GM19468 (cell line): ENCODE measurements at regions not wholly inside any gene's neighbourhood (a gene's known extent, or its start where the extent isn't known, plus 50 kb on each side); places are given as distances from the start of the nearest gene placed in this dataset.
"Not testable (repeated sequence)": the region's sequence is repeated elsewhere in the genome, so short reads cannot be mapped to it uniquely, and the experiment has no call there.

Source experiments
- ATAC-seq: cut with Tn5 transposase; IDR thresholded peaks from one replicate; pipeline ENCODE4 v1.9.1; 2021; ENCODE audit warnings: mild to moderate bottlenecking, moderate library complexity, moderate number of reproducible peaks; ENCODE audit not compliant: unreplicated experiment; ENCODE audit errors: extremely low read depth

DNA sequence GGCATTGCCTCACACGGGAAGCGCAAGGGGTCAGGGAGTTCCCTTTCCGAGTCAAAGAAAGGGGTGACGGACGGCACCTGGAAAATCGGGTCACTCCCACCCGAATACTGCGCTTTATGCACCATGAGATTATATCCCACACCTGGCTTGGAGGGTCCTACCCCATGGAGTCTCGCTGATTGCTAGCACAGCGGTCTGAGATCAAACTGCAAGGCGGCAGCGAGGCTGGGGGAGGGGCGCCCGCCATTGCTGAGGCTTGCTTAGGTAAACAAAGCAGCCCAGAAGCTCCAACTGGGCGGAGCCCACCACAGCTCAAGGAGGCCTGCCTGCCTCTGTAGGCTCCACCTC lies 145.1 kb upstream of the BCL6 start:
- ATAC-seq: not testable (repeated sequence)

GRCh38 chr3:187896646-187897045 lies 151.4 kb upstream of the BCL6 start:
- no peak for ATAC-seq

DNA sequence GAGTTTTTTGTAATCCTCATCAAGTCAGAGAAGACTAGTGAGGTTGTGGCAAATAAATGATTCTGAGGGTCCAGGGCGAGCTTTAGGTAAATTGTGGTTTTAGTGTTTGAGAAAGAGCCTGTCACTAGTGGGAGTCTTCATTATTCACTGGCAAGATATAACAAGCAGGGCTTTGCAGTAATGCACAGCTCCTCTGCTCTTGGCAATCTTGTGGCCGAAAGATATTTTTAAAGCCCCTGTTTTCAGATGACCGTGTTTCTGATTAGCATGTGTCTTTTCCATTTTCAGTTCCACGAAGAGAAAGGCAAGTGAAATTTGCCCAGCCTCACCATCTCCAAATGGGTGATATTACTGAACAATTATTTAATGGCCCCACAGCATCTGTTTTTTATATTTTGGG lies 154.0 kb upstream of the BCL6 start:
- no peak for ATAC-seq

DNA sequence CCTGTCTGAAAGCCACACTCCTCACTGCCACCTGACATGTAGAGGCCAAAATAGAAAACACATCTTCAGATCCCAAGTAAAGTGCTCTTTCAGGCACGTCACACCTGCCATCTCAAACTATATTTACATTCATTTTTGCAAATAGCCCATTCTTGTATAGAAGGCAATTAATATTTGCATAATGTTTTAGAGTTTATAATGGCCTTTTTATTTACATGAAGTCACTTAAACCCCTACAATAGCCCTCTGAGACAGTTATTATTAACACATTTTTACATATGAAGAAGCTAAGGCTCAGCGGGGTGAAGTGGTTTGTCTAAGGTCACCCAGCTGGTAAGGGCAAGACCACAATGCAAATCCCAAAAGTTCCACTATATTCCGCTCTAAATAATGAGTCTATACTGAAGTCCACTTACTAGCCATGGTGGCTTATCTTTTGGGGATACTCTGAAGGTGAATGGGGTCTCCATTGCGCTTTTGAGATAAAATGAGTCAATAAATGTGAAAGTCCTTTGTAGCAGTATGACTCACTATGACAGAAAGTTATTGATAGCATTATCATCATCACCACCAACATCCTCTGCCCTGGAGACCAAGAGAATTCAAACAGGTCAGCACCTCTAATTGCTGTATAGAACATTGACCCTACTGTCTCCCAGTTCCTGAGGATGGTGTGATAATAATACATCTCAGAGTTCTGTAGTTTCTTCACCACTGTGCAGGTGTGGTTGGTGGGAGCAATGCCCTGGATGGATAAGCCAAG lies 155.9 kb upstream of the BCL6 start:
- no peak for ATAC-seq

DNA sequence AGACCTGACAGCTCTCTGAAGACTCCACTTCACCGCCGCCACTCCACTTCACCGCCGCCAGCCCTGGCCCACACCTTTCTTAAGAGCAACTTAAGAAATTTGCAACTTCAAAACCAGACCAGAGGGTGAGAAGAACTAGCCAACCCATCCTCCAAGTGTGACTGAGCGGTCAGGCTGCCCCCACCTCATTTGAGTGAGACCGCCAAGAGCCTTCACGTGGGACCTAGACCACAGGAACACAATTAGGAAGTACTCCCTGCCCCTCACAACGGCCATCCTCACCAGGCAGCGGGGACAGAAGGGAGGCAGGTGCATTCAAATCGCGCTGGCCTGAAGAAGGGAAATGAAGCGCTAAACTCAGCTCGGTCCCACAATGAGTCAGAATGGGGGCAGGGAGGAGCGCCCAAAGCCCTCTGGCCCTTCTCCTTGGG lies 156.8 kb upstream of the BCL6 start:
- ATAC-seq: no peak

DNA sequence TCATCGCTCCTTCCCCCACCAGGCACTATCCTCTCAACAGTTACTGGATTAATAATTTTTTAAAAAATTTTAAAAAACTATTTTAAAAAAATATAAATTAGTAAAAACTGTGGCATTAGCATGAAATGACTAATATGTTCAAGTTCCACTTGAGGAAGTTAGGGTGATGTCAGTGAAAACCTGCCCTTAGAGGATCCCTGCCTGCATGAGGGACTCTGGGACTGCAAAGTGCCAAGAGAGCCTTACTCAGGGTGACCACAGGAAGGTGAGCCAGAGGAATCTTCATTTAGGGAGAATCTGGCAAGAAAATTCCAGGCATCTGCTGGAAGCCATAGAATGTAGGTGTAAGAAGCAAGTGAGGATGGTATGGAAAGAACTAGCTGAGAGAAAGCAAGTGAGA lies 157.7 kb upstream of the BCL6 start:
- ATAC-seq: no peak

GRCh38 chr3:187903697-187904096 lies 158.4 kb upstream of the BCL6 start:
- no peak for ATAC-seq

- no peak for ATAC-seq
These were observed 161.1 kb upstream of the BCL6 start for GRCh38 chr3:187906416-187906815.

DNA sequence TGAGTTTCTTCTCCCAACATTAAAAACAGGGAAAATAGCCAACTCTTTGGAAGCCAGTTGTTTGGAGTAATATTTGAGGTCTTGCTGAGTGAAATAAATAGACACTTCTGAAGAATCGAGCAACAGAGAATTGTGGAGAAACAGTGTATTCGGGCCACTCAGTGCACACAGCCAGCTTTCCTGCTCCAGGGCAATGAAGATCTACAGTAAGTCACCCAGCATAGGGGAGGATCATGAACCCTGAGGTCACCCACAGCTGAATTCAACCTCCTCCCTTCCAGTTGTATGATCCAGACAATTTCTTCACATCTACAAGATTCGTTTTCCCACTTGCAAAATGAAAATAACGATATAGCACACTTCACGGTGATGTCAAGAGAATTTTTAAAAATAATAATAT lies 161.7 kb upstream of the BCL6 start:
- no peak for ATAC-seq

DNA sequence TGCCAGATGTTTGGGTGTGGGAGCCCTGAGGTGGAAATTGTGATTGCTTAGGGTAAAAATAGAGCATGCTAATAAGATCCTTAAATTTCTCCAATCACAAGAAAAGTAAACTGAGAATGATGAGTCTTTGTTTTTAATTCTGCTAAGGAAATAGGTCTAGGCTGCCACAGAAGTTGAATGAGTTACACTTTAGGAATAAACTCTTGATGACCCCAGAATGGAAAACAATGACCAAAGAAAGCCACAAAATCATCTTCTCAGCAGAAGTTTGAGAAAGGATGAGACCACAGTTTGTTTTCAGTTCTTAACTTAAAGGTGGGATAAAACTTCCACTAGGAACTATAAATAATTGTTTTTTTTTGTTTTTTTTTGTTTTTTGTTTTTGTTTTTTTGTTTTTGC lies 164.6 kb upstream of the BCL6 start:
- no peak for ATAC-seq

GRCh38 chr3:187912007-187912406 lies 166.7 kb upstream of the BCL6 start:
- ATAC-seq: no peak

- no peak for ATAC-seq
These were observed 168.4 kb upstream of the BCL6 start for GRCh38 chr3:187913617-187914033.

DNA sequence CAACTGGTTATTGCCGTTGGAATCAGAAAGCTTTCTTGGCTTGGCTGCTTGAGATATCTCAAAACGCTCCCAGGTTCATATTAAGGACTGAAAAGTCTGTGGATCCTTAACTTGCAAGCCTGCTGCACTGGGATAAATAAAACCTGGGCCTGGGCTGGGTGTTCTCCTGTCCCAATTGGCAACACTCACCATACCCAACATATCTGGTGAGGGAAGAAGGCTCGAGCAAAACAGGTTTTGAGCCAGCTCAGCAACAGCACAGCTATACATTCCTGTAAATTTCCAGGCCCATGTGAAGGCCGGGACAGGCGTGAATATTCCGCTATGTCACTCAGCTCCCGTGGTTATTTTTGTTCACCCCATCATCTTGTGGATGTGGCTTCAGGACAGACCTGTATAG lies 169.0 kb upstream of the BCL6 start:
- no peak for ATAC-seq

- no peak for ATAC-seq
These were observed 170.8 kb upstream of the BCL6 start for GRCh38 chr3:187916072-187916471.

DNA sequence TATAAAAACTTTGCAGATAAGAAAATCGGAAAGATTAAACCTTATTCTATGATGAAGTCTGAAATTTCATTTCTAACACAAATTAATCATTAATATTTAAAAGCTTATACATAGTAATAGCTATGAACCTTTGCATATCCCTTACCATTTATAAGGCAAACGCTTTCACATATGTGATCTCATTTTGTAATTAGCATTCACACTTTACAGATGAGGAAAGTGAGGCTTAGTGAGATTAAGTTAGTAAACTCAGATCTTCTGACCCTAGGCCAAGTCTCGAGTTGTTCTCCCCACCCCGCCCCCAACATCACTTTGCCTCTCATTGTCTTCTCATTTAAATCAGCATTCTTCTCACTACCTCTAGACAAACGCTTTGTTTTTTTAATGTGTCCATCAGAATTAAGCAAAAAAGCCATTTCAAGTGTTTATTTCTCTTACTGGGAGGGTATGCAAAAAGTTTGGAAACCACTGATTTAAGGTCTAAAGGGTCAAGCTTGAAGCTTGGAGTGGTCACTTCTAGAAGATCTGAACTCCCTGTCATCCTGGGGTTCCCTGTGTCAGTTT lies 172.9 kb upstream of the BCL6 start:
- no peak for ATAC-seq

- peak; percentile 94 for ATAC-seq
These were observed 173.8 kb upstream of the BCL6 start for GRCh38 chr3:187919048-187919447.

DNA sequence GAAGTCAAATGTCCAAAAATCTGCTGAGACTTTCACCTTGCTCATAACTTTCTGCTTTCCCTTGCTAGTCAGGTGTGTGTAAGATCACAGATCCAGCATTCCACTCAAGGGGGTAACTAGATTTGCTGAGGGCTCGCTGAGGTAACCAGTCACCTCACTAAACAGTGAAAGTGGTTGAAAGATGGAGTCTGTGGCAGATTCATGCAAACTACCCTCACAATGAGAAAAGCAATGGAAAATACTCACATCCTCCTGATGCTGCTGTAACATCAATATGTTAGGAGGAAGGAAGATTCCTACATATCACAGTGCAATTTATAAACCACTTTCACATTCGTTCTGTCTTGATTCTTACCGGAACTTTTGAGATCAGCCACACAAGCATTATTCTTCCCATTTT lies 174.3 kb upstream of the BCL6 start:
- no peak for ATAC-seq

DNA sequence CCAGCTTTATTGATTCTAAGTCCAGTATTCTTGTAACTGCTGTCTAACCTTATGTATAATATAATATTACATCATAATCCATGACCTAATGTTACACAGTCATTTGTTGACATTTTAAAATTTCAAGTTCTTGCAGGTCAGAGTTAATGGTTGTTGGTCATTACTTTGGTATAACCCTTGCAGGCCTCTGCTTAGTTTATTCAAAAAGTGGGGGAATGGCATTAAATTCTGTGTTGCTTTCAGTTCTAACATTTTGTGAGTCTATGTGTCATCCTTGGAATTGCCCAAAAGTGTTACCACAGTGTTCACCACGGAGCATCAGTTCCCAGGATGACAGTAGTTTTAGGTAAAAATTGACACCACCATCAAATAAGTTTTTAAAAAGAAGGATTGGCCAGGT lies 174.8 kb upstream of the BCL6 start:
- ATAC-seq: no peak

- ATAC-seq: no peak
These were observed 175.6 kb upstream of the BCL6 start for GRCh38 chr3:187920913-187921312.

DNA sequence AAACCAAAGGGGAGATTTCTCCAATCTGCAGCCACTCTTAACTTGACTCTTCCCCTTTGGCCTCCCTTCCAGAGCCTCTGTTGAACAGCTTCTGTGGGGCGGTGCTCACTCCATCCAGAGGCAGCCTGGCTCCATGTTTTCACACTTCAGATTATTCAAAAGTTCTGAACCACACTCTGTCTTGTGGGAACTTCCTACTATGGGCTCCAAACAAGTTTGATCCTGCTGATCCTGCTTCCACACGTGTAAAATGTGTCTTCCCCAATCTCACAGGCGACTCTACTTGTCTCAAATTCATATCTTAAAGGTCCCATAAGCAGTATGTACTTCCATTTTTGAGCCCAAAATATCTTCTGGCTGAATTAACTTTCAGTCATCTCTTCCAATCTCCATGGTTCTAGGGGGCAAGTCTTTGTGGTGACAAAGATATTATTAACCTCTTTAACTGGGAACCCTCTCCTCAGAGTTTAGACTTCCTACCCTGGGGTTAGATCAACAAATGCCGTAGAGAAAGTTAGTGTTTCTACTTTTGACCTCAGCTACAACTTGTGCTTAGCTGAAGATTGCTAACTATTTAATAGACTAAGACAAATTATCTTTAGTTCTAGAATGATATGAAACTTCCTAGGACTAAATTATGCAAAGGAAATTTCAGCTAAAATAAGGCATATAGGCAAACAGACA lies 176.3 kb upstream of the BCL6 start:
- no peak for ATAC-seq

DNA sequence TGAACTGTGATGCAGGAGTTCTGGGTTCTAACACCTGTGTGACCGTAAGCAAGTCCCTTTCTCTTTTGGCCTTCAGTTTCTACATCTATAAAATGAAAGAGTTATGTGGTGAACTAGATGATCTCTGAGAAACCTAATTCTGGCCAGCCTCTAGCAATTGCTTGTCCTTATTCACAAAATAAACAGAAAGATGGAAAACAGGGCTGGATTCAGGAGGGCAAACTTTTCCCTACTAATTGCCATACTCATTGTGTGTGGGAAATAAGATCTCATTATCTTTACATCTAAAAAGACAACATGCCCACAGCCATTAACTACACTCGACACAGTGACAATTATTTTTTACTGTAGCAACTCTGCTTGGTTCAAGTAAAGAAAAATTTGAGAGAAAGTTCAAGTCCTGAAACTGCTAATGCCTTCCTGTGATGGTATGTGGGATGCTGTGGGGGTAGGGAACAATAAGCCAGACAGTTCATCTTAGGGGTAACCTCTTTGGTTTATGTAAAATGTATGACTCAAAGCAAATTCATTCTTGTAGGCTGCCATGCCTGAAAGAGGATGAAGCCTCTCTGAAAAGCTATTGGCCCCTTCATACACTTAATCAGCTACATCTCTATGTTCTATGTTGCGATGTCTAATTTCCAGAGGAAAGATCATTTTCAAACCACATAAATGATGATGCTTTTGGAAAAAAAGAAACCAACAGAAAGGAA lies 177.6 kb upstream of the BCL6 start:
- ATAC-seq: no peak
